GM18861 (cell line): ENCODE measurements at regions not wholly inside any gene's neighbourhood (a gene's known extent, or its start where the extent isn't known, plus 50 kb on each side); places are given as distances from the start of the nearest gene placed in this dataset.

ENCODE experiments used
- ATAC-seq: cut with Tn5 transposase; IDR thresholded peaks from one replicate; pipeline ENCODE4 v1.9.1; 2021; ENCODE audit not compliant: unreplicated experiment

DNA sequence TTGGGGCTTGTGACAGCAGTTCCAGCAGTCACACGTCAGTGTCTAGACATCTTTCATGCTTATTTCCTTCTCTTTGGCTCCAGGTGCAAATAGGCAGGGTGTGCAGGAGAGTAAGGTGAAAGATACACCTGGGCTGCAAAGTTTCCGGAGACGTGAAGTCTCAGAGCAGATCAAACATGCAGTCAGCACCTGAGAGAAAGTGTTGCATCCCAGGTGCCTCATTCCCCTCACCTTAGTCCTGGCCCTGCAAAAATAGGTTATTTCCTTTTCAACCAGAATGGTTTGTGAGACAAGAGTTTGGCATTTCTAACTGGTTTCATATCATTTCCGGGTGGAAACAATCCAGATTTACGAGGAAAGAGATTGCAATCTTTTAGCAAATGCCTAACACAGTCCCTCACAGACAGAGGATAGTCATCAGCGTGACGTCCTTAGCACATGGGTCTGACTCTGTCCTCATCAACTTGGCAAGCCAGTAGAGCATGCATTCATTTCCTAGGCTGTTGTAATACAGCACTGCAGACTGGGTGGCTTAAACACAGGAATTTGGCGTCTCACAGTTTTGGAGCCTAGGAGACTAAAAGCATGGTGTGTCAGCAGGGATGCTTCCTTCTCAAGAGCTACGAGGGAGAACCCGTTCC lies 58.2 kb upstream of the ARRDC4 start:
- ATAC-seq: no peak

GRCh38 chr15:97903560-97903959 lies 56.9 kb upstream of the ARRDC4 start:
- no peak for ATAC-seq

DNA sequence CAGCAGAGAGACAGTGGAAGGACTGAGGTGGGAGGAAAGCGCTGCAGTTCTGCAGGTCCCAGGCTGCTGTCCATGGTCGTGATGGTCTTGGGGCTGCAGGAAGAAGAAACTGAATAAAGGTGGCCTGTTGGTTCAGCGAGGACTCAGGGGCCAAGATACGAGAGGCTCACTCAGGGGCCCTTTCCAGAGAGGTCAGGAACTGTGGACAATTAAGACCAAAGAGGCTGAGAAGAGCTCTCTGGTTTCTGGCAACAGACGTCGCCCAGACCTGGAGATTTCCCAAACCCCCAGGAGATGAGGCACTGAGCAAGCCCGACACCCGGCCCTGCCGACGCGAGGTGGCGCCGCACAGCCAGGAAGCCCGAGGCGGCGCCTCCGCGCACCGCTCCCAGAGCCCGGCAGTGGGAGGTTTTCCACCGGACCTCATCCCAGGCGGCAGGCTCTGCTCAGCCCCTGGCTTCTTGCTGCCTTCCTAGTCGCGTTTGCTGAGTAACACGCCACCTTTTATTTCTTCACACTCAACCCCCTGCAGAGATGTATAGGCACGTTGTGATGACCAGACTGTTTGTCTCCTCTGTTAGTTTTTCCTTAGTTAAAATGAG lies 56.4 kb upstream of the ARRDC4 start:
- ATAC-seq: no peak

- peak; percentile 95 for ATAC-seq
Measured at GRCh38 chr15:97909291-97909891, 51.1 kb upstream of the ARRDC4 start.
